Karpas-422 (cell line): ENCODE measurements at regions not wholly inside any gene's neighbourhood (a gene's known extent, or its start where the extent isn't known, plus 50 kb on each side); places are given as distances from the start of the nearest gene placed in this dataset.

ENCODE experiments used
- DNase-seq: peaks from one replicate; pipeline ENCODE4 v3.0.0-alpha.2; 2015
- H2AFZ ChIP-seq: fragments of 200-600 bp; sonication (generic); 2 replicates; pipeline ENCODE4 v1.6.1; 2014; ENCODE audit warnings: antibody characterized with exemption, low read length, mixed read lengths
- H3K27ac ChIP-seq: fragments of 200-600 bp; sonication (generic); 2 replicates; pipeline ENCODE4 v1.5.1; 2014; ENCODE audit warnings: mild to moderate bottlenecking, low read length, moderate library complexity
- H3K27me3 ChIP-seq: fragments of 200-600 bp; sonication (generic); 2 replicates; pipeline ENCODE4 v1.6.1; 2014; ENCODE audit warnings: low read length, mixed read lengths
- H3K36me3 ChIP-seq: fragments of 200-600 bp; sonication (generic); 2 replicates; pipeline ENCODE4 v1.6.1; 2014; ENCODE audit warnings: low read length, mixed read lengths; ENCODE audit not compliant: insufficient read depth
- H3K4me1 ChIP-seq: fragments of 200-600 bp; sonication (generic); 2 replicates; pipeline ENCODE4 v1.6.1; 2014; ENCODE audit warnings: mild to moderate bottlenecking, low read length, mixed read lengths
- H3K4me2 ChIP-seq: fragments of 200-600 bp; sonication (generic); 2 replicates; pipeline ENCODE4 v1.6.1; 2014; ENCODE audit warnings: low read length, low read depth, mild to moderate bottlenecking; ENCODE audit not compliant: poor library complexity, severe bottlenecking
- H3K4me3 ChIP-seq: fragments of 200-600 bp; sonication (generic); 2 replicates; pipeline ENCODE4 v1.5.1; 2014; ENCODE audit warnings: mild to moderate bottlenecking, antibody characterized with exemption, low read length, mixed read lengths
- H3K79me2 ChIP-seq: fragments of 200-600 bp; sonication (generic); 2 replicates; pipeline ENCODE4 v1.6.1; 2014; ENCODE audit warnings: mild to moderate bottlenecking, low read length, mixed read lengths
- H3K9ac ChIP-seq: fragments of 200-600 bp; sonication (generic); 2 replicates; pipeline ENCODE4 v1.6.0; 2014; ENCODE audit warnings: low read length
- H3K9me2 ChIP-seq: fragments of 200-600 bp; sonication (generic), shearing (Covaris generic); replicated peaks from 2 replicates; pipeline ENCODE4 v1.6.0; 2014; ENCODE audit warnings: mild to moderate bottlenecking, low read length, moderate library complexity; ENCODE audit not compliant: insufficient read depth
- H3K9me3 ChIP-seq: fragments of 300-700, 200-600 bp; sonication (generic); 2 replicates; pipeline ENCODE4 v1.6.1; 2014; ENCODE audit warnings: low read length, mixed read lengths
- H4K20me1 ChIP-seq: fragments of 200-600 bp; sonication (generic); 2 replicates; pipeline ENCODE4 v1.6.1; 2014; ENCODE audit warnings: mild to moderate bottlenecking, antibody characterized with exemption, low read length, low read depth; ENCODE audit not compliant: insufficient read depth

DNA sequence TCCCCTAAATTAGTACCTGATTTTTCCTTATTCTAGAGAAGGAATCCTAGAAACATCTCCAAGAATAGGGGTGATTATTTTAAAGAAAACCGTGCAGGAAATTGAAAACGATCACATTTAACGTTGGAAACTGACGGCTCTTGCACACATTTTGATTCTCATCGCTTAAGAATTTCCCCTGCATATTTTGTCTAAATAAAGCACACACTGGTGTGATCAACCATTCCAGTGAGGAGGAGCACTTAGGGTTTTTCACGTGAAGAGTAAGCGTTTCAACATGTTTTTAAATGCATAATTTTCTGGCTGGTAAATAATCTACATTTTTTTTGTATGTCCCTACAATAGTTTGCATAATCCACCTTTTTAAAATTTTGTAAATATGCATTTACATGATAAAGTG is 229.7 kb upstream of the PFKP start:
- Histone ChIP-seq H3K9ac (no peak overlapping the region), H3K27ac (no peak overlapping the region), H3K79me2 (no peaks in the 10 kb centered on the region), H3K4me3 (no peak overlapping the region), H3K9me2 (no peaks in the 10 kb centered on the region), H3K27me3 (no peaks in the 10 kb centered on the region), H3K4me1 (peaks cover 18% of the 10 kb centered on the region), H2AFZ (no peak overlapping the region), H4K20me1 (no peaks in the 10 kb centered on the region), H3K4me2 (no peak overlapping the region), H3K36me3 (no peaks in the 10 kb centered on the region; the same call in 1 of the 2 replicates), H3K9me3 (no peaks in the 10 kb centered on the region)
- DNase-seq: no peak

DNA sequence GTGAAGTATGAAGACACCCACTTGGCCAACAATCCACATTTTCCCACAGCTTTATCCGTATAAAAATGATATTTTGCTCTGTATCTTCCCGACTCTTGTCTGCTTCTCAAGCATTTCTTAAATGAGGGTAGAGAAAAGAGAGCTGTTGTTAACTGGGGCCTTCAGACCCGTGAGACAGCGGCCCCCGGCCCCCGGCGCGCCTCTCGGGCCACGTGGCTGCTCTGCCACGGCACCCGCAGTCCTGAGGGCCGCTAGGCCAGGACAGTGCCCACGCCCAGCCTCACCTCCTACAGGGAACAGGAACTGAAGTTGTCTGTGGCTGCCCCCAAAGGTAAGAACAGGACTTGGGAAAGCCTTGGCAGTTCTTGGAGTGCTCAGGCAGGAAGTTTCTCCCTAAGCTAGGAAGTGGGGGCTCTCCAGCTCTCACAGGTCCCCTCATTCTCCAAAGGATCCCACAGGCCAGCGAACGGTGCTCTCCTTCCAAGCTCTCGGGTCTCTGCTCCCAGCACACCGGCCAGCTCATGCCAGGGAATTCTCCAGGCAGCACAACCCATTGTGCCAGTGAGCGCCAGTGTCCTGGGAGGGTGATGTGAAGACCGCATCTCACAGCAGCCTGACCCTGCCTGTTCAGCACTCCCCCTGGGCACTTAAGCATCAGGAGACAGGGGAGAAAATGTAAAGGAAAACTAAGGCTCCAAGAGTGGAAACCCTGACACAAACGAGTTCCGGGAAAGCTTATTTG is 230.3 kb upstream of the PFKP start:
- H3K27me3 ChIP-seq: no peaks in the 10 kb centered on the region
- no peaks in the 10 kb centered on the region for H3K9me2 ChIP-seq
- no peak overlapping the region for H3K4me2 ChIP-seq
- no peak overlapping the region for H3K9ac ChIP-seq
- no peaks in the 10 kb centered on the region for H4K20me1 ChIP-seq
- H3K9me3 ChIP-seq: no peaks in the 10 kb centered on the region
- DNase-seq: no peak
- H3K79me2 ChIP-seq: no peaks in the 10 kb centered on the region
- no peak overlapping the region for H3K4me3 ChIP-seq
- H3K4me1 ChIP-seq: peaks cover 18% of the 10 kb centered on the region
- H3K36me3 ChIP-seq: no peaks in the 10 kb centered on the region; the same call in 1 of the 2 replicates
- H3K27ac ChIP-seq: no peak overlapping the region
- no peak overlapping the region for H2AFZ ChIP-seq

DNA sequence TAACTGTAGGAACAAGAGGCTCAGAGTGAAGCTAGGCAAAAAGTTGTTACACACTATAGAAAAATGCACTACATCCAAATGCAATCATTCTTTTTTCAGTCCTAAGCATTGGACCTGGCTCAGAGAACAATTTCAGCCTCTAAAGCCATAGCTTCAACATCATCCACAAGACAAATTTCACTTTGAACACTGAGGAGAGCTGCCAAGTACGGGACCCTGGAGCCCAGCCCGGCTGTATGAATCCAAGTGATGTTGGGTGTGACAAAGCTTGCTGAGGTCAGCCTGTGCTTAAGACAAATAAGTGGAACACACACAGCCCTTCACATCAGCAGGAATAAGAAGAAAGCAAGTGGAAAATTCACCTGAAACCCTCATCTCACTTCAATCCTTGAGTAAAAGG is 233.1 kb upstream of the PFKP start:
- Histone ChIP-seq H3K79me2 (no peaks in the 10 kb centered on the region), H3K27ac (no peak overlapping the region), H3K9me2 (no peaks in the 10 kb centered on the region), H3K4me1 (peaks cover 29% of the 10 kb centered on the region), H3K27me3 (no peaks in the 10 kb centered on the region), H3K9ac (no peak overlapping the region), H4K20me1 (no peaks in the 10 kb centered on the region), H3K9me3 (no peaks in the 10 kb centered on the region), H3K4me3 (no peak overlapping the region), H3K36me3 (no peaks in the 10 kb centered on the region), H2AFZ (no peak overlapping the region), H3K4me2 (no peak overlapping the region)
- no peak for DNase-seq

DNA sequence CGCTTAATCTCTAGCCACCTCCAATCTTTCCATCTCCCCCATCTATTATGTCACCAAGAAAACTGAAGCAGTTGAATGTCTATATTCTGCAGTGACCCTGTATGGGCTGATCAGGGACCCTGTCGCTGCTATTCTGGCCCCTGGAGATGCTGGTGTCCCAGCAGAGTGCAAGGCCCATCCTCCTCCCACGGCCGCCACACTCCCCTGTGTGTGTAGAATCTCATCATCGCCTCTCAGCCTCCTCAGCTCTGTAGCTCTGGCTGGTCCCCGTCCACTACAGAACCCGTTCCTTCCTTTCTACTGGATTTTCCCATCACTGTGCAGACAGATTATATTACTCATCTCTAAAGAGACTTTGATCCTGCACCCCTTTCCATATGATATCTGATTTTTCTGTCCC is 235.8 kb upstream of the PFKP start:
- no peaks in the 10 kb centered on the region for H3K36me3 ChIP-seq
- H3K9me3 ChIP-seq: no peaks in the 10 kb centered on the region
- H3K9me2 ChIP-seq: no peaks in the 10 kb centered on the region
- H3K4me2 ChIP-seq: no peak overlapping the region
- H3K79me2 ChIP-seq: no peaks in the 10 kb centered on the region
- no peak overlapping the region for H3K9ac ChIP-seq
- no peak overlapping the region for H3K27ac ChIP-seq
- H2AFZ ChIP-seq: no peak overlapping the region
- DNase-seq: no peak
- no peaks in the 10 kb centered on the region for H4K20me1 ChIP-seq
- no peaks in the 10 kb centered on the region for H3K27me3 ChIP-seq
- peaks cover 18% of the 10 kb centered on the region for H3K4me1 ChIP-seq
- H3K4me3 ChIP-seq: no peak overlapping the region

- Histone ChIP-seq H3K27ac (no peak overlapping the region), H3K4me1 (peaks cover 18% of the 10 kb centered on the region), H4K20me1 (no peaks in the 10 kb centered on the region), H3K4me3 (no peak overlapping the region), H3K27me3 (no peaks in the 10 kb centered on the region), H3K4me2 (no peak overlapping the region), H3K9me2 (no peaks in the 10 kb centered on the region), H3K9ac (no peak overlapping the region), H3K9me3 (no peaks in the 10 kb centered on the region), H2AFZ (no peak overlapping the region), H3K36me3 (no peaks in the 10 kb centered on the region), H3K79me2 (no peaks in the 10 kb centered on the region)
- DNase-seq: no peak
Measured at GRCh38 chr10:2828741-2829140, 238.6 kb upstream of the PFKP start.

GRCh38 chr10:2826675-2827074 is 240.7 kb upstream of the PFKP start:
- H3K36me3 ChIP-seq: no peaks in the 10 kb centered on the region
- H2AFZ ChIP-seq: no peak overlapping the region
- H3K9ac ChIP-seq: no peak overlapping the region
- H4K20me1 ChIP-seq: no peaks in the 10 kb centered on the region
- no peak overlapping the region for H3K4me2 ChIP-seq
- H3K4me3 ChIP-seq: no peak overlapping the region
- no peak overlapping the region for H3K27ac ChIP-seq
- H3K4me1 ChIP-seq: peaks cover 15% of the 10 kb centered on the region
- H3K9me3 ChIP-seq: no peaks in the 10 kb centered on the region
- H3K9me2 ChIP-seq: no peaks in the 10 kb centered on the region
- no peaks in the 10 kb centered on the region for H3K79me2 ChIP-seq
- no peak for DNase-seq
- no peaks in the 10 kb centered on the region for H3K27me3 ChIP-seq

DNA sequence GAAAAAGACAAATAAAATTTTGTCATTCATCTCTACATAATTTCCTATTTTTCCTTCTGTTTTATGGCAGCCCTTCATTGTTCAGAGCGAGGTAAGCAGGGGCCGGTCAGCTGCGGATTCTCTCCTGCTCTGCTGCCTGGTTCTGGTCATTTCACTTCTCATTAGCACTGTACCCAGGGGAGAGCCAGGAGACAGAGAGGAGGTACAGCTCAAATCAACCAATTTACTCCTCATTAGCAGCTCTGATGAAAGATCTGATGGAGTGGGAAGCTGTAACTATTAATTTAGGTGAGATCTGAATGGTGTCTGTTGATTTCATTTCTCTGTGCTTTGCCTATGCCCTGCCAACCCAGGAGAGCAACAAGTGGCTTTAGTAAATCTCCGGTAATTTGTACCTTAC is 241.5 kb upstream of the PFKP start:
- Histone ChIP-seq H3K4me2 (no peak overlapping the region), H3K9me2 (no peaks in the 10 kb centered on the region), H3K4me1 (peaks cover 6% of the 10 kb centered on the region), H3K79me2 (no peaks in the 10 kb centered on the region), H3K4me3 (no peak overlapping the region), H3K27me3 (no peaks in the 10 kb centered on the region), H3K9ac (no peak overlapping the region), H3K9me3 (no peaks in the 10 kb centered on the region), H2AFZ (peak overlapping the region; percentile 32; the same call in 1 of the 2 replicates), H4K20me1 (no peaks in the 10 kb centered on the region), H3K36me3 (no peaks in the 10 kb centered on the region), H3K27ac (no peak overlapping the region)
- no peak for DNase-seq

DNA sequence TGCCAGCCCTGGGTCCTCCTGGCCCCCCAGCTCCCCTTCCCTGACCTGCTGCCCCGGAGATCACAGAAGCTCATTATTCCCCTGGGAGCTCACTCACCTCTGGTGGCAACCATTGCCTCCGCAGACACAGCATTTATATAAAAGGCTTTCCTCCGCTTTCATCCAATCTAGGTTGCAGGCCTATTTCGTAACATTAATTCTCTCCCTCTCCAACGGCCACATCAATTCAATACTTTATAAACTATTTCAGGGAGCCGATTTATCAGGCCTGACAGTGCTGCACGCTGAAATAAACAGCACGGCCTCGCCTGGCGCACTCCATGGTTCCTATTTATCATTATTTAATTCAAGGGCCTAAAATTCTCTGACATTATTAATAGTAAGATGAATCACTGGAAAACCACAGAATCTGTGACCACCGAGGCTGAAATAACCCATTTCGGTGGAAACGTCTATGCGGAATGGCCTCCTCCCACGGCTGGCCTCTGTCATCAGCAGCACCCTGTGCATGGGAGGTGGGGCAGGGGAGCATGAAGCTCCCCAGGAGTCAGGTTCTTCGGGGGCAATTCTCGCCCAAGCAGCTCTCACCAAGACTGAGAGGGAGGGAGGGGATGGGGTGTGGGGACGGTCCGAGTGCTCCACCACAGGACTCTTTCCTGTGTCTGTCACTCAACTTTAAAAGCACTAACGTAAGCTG is 249.3 kb upstream of the PFKP start:
- H3K4me3 ChIP-seq: no peak overlapping the region
- H4K20me1 ChIP-seq: no peaks in the 10 kb centered on the region
- H3K79me2 ChIP-seq: no peaks in the 10 kb centered on the region
- H3K27me3 ChIP-seq: no peaks in the 10 kb centered on the region
- H3K9me2 ChIP-seq: no peaks in the 10 kb centered on the region
- no peak overlapping the region for H3K4me2 ChIP-seq
- H3K36me3 ChIP-seq: no peaks in the 10 kb centered on the region
- peaks cover 3% of the 10 kb centered on the region; the same call in 1 of the 2 replicates for H3K4me1 ChIP-seq
- no peak overlapping the region for H3K27ac ChIP-seq
- no peaks in the 10 kb centered on the region for H3K9me3 ChIP-seq
- H2AFZ ChIP-seq: no peak overlapping the region
- no peak for DNase-seq
- H3K9ac ChIP-seq: no peak overlapping the region
